Transverse colon (tissue), 4 donors: ENCODE measurements at regions not wholly inside any gene's neighbourhood (a gene's known extent, or its start where the extent isn't known, plus 50 kb on each side); places are given as distances from the start of the nearest gene placed in this dataset.

Experiments used
- DNase-seq: peaks from one replicate; pipeline ENCODE4 v3.0.0-alpha.2; 2019
- H3K27ac ChIP-seq, 4 donors: fragments of 200-600 bp; sonication (generic); 2 replicates each; pipeline ENCODE4 v1.5.1; 2016 to 2018; ENCODE audit warnings: inconsistent platforms in 4 of 4
- H3K27me3 ChIP-seq: fragments of 200-600 bp; sonication (generic); 2 replicates; pipeline ENCODE4 v1.5.1; 2017; ENCODE audit warnings: inconsistent platforms
- H3K36me3 ChIP-seq, 4 donors: fragments of 200-600 bp; sonication (generic); 2 replicates each; pipeline ENCODE4 v1.5.1; 2017 to 2019; ENCODE audit warnings: inconsistent platforms in 4 of 4
- H3K4me1 ChIP-seq, 4 donors: fragments of 200-600 bp; sonication (generic); 2 replicates each; pipeline ENCODE4 v1.5.1; 2017 to 2020; ENCODE audit warnings: inconsistent platforms in 4 of 4
- H3K4me3 ChIP-seq, 4 donors: fragments of 200-600 bp; sonication (generic); 1 replicate in 1 of 4; 2 replicates in 3 of 4; pipeline versions ENCODE4 v1.5.1 to v1.6.1; 2017 to 2019; ENCODE audit warnings: inconsistent platforms in 4 of 4
- H3K9me3 ChIP-seq, 2 donors: fragments of 200-600 bp; sonication (generic); 2 replicates each; pipeline ENCODE4 v1.5.1; 2017 to 2019; ENCODE audit warnings: inconsistent platforms in 2 of 2
- EP300 ChIP-seq: sonication (generic); formaldehyde crosslinking; IDR thresholded peaks from one replicate; pipeline ENCODE4 v1.6.1; 2017; ENCODE audit warnings: antibody characterized with exemption, low read depth
- POLR2A ChIP-seq: fragments of 450-650 bp; IDR thresholded peaks from one replicate; pipeline ENCODE4 v1.6.1; 2016; ENCODE audit warnings: antibody characterized with exemption, mild to moderate bottlenecking, moderate library complexity
- POLR2AphosphoS5 ChIP-seq, 3 donors: sonication (generic); formaldehyde crosslinking; IDR thresholded peaks; one replicate each; pipeline ENCODE4 v1.6.1; 2016; ENCODE audit warnings: antibody characterized with exemption in 3 of 3
- WGBS, 2 donors: methylation state at CpG; one replicate each; pipeline ENCODE4 v1.1.5; 2018; ENCODE audit warnings: low coverage in 1 of 2; 5-methylcytosine and 5-hydroxymethylcytosine counted together
- in situ Hi-C, 4 donors: fragments of 200-750 bp; cut with MboI; loops; one replicate each; pipeline versions ENCODE4 v1.15.0 to v1.15.1; 2017; ENCODE audit warnings: low sequenced_read_pairs in 3 of 4, low pct_ligation_motif_present in 1 of 4, low pct_unique_long_range_greater_than_20kb in 1 of 4
- intact Hi-C: fragments of 100-400 bp; cut with DNase I; formaldehyde crosslinking; loops from one replicate; pipeline ENCODE4 v1.15.1; 2023; ENCODE audit warnings: low total_unique reads
- TF ChIP-seq, protein P1 (sequence below), 5 experiments: fragments of 200-600 bp in 3 of 5; fragments of 450-650 bp in 2 of 5; sonication (generic) in 3 of 5; IDR thresholded peaks; 1 replicate in 2 of 5; 2 replicates in 3 of 5; pipeline ENCODE4 v1.5.1; 2016 to 2017; ENCODE audit warnings: antibody characterized with exemption in 5 of 5, inconsistent platforms in 3 of 5, mild to moderate bottlenecking in 2 of 5, moderate library complexity in 1 of 5

- DNase-seq, result peak; percentile 7
These were observed 116.6 kb upstream of the GALNT17 start for GRCh38 chr7:71015252-71015900.

GRCh38 chr7:71016401-71016800, 115.5 kb upstream of the GALNT17 start:
- peaks cover 0 to 4% (median 1%) of the 10 kb centered on the region in 4 donors for H3K4me1 ChIP-seq
- DNase-seq, result no peak
- no peak overlapping the region for H3K27ac ChIP-seq
- intact Hi-C loops (no loop called here), in situ Hi-C loops (no loop called here)
- no peaks in the 10 kb centered on the region for H3K36me3 ChIP-seq
- TF ChIP-seq POLR2A (no peak), EP300 (no peak), POLR2AphosphoS5 (IDR thresholded peaks at IDR 0.05) (no peak)
- TF ChIP-seq, protein P1, sequence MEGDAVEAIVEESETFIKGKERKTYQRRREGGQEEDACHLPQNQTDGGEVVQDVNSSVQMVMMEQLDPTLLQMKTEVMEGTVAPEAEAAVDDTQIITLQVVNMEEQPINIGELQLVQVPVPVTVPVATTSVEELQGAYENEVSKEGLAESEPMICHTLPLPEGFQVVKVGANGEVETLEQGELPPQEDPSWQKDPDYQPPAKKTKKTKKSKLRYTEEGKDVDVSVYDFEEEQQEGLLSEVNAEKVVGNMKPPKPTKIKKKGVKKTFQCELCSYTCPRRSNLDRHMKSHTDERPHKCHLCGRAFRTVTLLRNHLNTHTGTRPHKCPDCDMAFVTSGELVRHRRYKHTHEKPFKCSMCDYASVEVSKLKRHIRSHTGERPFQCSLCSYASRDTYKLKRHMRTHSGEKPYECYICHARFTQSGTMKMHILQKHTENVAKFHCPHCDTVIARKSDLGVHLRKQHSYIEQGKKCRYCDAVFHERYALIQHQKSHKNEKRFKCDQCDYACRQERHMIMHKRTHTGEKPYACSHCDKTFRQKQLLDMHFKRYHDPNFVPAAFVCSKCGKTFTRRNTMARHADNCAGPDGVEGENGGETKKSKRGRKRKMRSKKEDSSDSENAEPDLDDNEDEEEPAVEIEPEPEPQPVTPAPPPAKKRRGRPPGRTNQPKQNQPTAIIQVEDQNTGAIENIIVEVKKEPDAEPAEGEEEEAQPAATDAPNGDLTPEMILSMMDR (IDR thresholded peaks at IDR 0.05), result no peak
- no peaks in the 10 kb centered on the region for H3K27me3 ChIP-seq
- WGBS, 2 donors, result 33% methylated on average over 1 of the region's 2 CpGs
- H3K4me3 ChIP-seq, result no peak overlapping the region
- no peaks in the 10 kb centered on the region for H3K9me3 ChIP-seq

More at GRCh38 chr7:71015252-71015900, 116.6 kb upstream of the GALNT17 start:
- WGBS, 2 donors, result 63 to 70% methylated on average over 11 to 17 of the region's 17 CpGs
- in situ Hi-C loops, result no loop called here
- Histone ChIP-seq H3K4me1 (peaks cover 0 to 4% (median 1%) of the 10 kb centered on the region in 4 donors), H3K36me3 (no peaks in the 10 kb centered on the region), H3K4me3 (no peak overlapping the region), H3K9me3 (no peaks in the 10 kb centered on the region), H3K27me3 (no peaks in the 10 kb centered on the region), H3K27ac (no peak overlapping the region)
- intact Hi-C loops, result no loop called here
- TF ChIP-seq POLR2AphosphoS5 (IDR thresholded peaks at IDR 0.05) (no peak), EP300 (no peak)

GRCh38 chr7:71017602-71018001, 114.3 kb upstream of the GALNT17 start:
- Histone ChIP-seq H3K27ac (no peak overlapping the region), H3K36me3 (no peaks in the 10 kb centered on the region), H3K4me1 (peaks cover 0 to 4% (median 1%) of the 10 kb centered on the region in 4 donors), H3K27me3 (no peaks in the 10 kb centered on the region), H3K9me3 (no peaks in the 10 kb centered on the region), H3K4me3 (no peak overlapping the region)
- 92 to 95% methylated on average over 7 to 17 of the region's 17 CpGs for WGBS, 2 donors
- in situ Hi-C loops, result no loop called here
- no peak for DNase-seq
- TF ChIP-seq POLR2A, result no peak
- TF ChIP-seq, protein P1 (IDR thresholded peaks at IDR 0.05), result no peak
- TF ChIP-seq EP300, result no peak
- no peak for TF ChIP-seq POLR2AphosphoS5 (IDR thresholded peaks at IDR 0.05)
- intact Hi-C loops, result no loop called here

DNA sequence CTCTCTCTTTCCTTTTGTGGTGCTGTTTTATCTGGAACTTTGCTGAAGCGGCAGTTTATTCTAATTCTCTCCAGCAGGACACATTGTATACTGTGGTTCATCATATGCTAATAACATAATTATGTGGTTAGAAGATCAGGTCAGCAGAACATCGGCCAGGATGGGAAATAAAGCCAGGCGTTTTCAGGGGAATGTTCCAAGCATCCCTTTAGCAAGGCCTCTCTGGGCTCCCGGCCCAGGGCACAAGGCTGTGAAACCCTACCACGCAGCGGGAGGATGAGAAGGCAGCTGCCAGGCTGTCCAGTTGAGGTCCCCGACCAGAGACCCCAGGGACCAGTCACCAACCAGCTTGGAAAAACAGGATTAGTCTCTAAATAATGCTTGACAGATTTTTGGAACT, 112.2 kb upstream of the GALNT17 start:
- WGBS, 2 donors, result 74% methylated on average over 7 of the region's 7 CpGs; no CpG with 5 or more reads in 1 of the 2 donors
- H3K9me3 ChIP-seq, result no peaks in the 10 kb centered on the region
- TF ChIP-seq POLR2AphosphoS5 (IDR thresholded peaks at IDR 0.05), result no peak
- TF ChIP-seq EP300, result no peak
- TF ChIP-seq, protein P1 (IDR thresholded peaks at IDR 0.05), result no peak
- no peak for TF ChIP-seq POLR2A
- no peaks in the 10 kb centered on the region for H3K27me3 ChIP-seq
- H3K4me1 ChIP-seq, result peaks cover 0 to 4% (median 1%) of the 10 kb centered on the region in 4 donors
- no peak for DNase-seq
- intact Hi-C loops, result no loop called here
- peak overlapping the region in 2 of 4 donors; percentile 29 to 30 for H3K27ac ChIP-seq
- H3K36me3 ChIP-seq, result no peaks in the 10 kb centered on the region
- no peak overlapping the region for H3K4me3 ChIP-seq
- in situ Hi-C loops, result no loop called here

GRCh38 chr7:71021131-71021530, 110.8 kb upstream of the GALNT17 start:
- 84 to 85% methylated on average over 3 to 4 of the region's 4 CpGs for WGBS, 2 donors
- TF ChIP-seq EP300 (no peak), POLR2AphosphoS5 (IDR thresholded peaks at IDR 0.05) (no peak), POLR2A (no peak)
- TF ChIP-seq, protein P1 (IDR thresholded peaks at IDR 0.05), result no peak
- Histone ChIP-seq H3K27me3 (no peaks in the 10 kb centered on the region), H3K4me3 (no peak overlapping the region), H3K36me3 (no peaks in the 10 kb centered on the region), H3K4me1 (peaks cover 0 to 4% (median 1%) of the 10 kb centered on the region in 4 donors), H3K27ac (no peak overlapping the region), H3K9me3 (no peaks in the 10 kb centered on the region)
- no peak for DNase-seq
- intact Hi-C loops, result no loop called here
- in situ Hi-C loops, result no loop called here
